GM12873 (cell line): ENCODE measurements at regions not wholly inside any gene's neighbourhood (a gene's known extent, or its start where the extent isn't known, plus 50 kb on each side); places are given as distances from the start of the nearest gene placed in this dataset.

Experiments used
- TF ChIP-seq, protein P1 (sequence below): IDR thresholded peaks from 2 replicates; pipeline ENCODE4 v1.5.1; 2012; ENCODE audit warnings: low read depth, mild to moderate bottlenecking, moderate library complexity, low read length, control low read depth; ENCODE audit not compliant: insufficient read depth; ENCODE audit errors: missing control alignments

DNA sequence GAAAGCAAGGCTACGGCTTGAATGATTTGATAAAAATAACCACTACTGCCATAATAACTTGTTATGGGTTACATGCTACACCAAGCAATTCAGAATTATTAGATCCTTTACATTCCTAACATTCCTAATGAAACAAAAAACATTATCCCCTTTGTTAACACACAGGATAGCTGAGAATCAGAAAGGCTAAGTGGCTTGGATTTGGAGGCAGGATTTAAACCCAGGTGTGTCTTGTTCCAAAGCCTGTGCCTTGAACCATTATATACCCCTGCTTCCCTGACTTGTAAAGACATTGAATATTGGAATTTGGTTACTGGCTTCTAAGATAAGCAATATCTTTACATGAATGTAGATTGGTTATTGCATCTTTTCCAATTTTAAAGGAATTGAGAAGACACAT, 417.1 kb upstream of the GOLIM4 start:
- TF ChIP-seq, protein P1, sequence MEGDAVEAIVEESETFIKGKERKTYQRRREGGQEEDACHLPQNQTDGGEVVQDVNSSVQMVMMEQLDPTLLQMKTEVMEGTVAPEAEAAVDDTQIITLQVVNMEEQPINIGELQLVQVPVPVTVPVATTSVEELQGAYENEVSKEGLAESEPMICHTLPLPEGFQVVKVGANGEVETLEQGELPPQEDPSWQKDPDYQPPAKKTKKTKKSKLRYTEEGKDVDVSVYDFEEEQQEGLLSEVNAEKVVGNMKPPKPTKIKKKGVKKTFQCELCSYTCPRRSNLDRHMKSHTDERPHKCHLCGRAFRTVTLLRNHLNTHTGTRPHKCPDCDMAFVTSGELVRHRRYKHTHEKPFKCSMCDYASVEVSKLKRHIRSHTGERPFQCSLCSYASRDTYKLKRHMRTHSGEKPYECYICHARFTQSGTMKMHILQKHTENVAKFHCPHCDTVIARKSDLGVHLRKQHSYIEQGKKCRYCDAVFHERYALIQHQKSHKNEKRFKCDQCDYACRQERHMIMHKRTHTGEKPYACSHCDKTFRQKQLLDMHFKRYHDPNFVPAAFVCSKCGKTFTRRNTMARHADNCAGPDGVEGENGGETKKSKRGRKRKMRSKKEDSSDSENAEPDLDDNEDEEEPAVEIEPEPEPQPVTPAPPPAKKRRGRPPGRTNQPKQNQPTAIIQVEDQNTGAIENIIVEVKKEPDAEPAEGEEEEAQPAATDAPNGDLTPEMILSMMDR: no peak

DNA sequence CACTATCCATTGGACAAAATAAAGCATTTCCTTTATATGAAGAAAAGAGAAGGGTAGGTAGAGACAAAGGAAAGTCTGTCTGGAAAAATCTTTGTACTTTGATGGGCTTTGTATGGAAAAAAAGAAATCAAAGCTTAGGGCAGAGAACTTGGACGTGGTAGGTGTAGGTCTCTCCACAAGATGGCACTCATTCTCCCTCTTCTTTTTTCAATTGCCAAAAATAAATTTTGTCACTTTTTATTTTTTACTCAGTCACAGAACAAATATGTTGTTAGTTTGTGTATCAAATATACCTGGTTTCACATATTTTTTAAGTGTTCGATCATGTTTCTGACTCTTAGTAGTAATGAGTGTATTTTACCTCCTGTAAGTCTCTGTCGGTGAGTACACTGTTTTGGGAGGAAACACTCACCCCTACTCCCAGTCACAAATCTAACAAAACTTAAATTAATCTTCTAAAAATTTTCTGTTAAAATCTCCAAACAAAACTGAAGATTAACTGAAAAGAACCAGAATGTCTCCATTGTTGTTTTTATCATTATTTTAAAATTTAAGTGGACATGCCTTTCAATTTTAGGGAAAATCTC, 415.8 kb upstream of the GOLIM4 start:
- TF ChIP-seq, protein P1: peak; percentile 63

DNA sequence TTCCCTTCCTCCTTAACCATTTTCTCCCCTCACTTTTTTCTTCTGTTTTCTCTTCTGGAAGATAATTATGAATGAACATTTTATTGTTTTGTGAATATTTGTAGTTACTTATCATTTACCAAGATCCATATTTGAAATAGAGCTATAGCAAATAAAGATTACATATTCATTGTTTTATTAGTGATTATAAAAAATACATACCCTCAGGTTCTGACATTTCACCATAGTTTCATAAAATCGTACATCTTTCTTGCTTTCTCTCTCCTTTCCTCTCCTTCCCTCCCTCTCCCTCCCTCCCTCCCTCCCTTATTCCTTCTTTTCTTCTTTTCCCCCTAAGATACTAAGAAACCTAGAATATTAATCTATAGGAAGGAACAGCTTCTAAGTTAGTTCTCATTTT, 410.9 kb upstream of the GOLIM4 start:
- TF ChIP-seq, protein P1: no peak

DNA sequence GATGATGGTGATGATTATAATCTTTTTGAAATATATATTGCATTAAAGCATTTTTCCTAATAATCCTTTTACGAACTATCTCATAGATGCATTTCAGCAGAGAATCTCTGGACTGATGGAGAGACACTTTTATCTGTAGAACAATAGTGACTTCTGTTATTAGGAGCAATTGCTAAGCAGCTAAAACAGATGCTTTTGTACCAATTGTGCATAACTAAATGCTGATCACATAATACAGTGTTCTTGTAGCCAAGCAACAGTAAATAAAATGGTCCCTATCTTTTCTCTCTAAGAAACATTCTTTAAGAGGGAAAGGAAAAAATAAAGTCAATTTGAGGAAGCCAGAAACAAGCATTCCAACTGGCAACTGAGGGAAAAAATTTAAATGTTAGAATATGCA, 405.8 kb upstream of the GOLIM4 start:
- TF ChIP-seq, protein P1: no peak

DNA sequence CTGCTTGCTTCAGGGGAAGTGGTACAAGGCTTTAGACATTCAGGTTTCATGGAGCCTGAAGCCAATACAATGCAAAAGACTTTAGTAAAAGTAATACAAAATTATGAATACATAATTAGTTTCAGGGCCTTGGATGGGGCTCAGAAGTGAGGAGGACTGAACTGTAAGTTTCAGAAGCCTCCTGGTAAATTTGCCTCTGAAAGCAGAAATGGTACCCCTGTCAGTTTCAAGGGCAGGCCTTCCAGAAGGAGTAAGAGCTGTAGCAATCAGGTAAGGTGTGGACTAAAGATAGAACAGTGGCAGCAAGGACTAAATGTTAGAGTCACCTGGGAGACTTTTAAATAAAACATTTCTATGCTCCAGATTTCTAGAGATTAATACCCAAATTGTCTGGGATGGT, 402.5 kb upstream of the GOLIM4 start:
- TF ChIP-seq, protein P1: no peak

DNA sequence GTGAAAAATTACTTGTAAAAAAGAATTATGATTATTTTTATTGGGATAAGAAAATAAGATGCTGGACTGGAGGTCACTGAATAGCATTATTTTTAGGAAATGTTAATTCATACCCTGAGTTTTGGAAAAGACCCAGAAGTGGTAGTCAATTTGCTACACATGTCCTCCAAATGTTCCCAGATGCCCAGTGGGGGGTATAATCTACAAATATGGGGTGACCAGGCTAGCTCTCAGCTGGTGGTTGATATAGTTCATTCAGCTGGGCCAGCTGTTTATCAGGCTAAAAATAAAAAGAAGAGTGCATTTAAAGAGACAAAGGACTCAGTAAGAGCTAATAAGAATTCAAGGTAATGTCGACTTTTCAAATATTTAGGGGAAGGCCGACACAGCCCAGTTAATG, 402.0 kb upstream of the GOLIM4 start:
- TF ChIP-seq, protein P1: no peak

DNA sequence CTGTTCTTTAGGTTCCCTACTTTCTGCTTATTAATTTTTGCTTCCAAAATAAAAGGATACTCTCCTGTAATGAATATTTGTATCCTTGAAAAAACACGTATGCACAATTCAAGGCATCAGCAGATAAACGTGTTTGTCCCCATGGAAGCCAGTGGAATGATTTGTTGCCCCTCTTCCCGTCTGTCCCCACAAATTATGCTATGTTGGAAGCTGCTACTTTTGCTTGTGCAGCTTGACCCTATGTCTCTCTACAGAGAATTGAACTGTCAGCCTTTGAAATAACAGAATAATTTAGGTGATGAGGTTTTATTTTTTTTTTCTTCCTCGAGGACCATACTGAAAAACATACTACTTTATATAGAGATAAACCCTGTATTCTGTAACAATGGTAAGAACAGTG, 401.5 kb upstream of the GOLIM4 start:
- TF ChIP-seq, protein P1: no peak
